Liver (tissue), 8 donors: ENCODE measurements at regions not wholly inside any gene's neighbourhood (a gene's known extent, or its start where the extent isn't known, plus 50 kb on each side); places are given as distances from the start of the nearest gene placed in this dataset.

Experiments used
- DNase-seq: peaks from one replicate; pipeline ENCODE4 v3.0.0-alpha.2; 2017; ENCODE audit warnings: low spot score
- H3K27ac ChIP-seq, 2 donors: one replicate each; pipeline ENCODE4 v1.7.0; 2013; ENCODE audit warnings: inconsistent platforms in 2 of 2, low read length in 2 of 2, control low read depth in 1 of 2, low read depth in 1 of 2, mild to moderate bottlenecking in 1 of 2
- H3K27me3 ChIP-seq, 4 donors: one replicate each; pipeline versions ENCODE4 v1.6.1 to v1.7.0; 2013; ENCODE audit warnings: low read length in 3 of 4, inconsistent platforms in 1 of 4, mild to moderate bottlenecking in 1 of 4, moderate library complexity in 1 of 4; ENCODE audit not compliant: control insufficient read depth in 4 of 4, insufficient read depth in 4 of 4
- H3K36me3 ChIP-seq, 4 donors: one replicate each; pipeline versions ENCODE4 v1.6.1 to v1.7.0; 2013; ENCODE audit warnings: low read length in 3 of 4, mild to moderate bottlenecking in 3 of 4, low read depth in 1 of 4, moderate library complexity in 1 of 4; ENCODE audit not compliant: control insufficient read depth in 4 of 4, insufficient read depth in 3 of 4
- H3K4me1 ChIP-seq, 4 donors: one replicate each; pipeline versions ENCODE4 v1.6.1 to v1.7.0; 2013; ENCODE audit warnings: low read length in 3 of 4, mild to moderate bottlenecking in 3 of 4, moderate library complexity in 1 of 4; ENCODE audit not compliant: control insufficient read depth in 4 of 4, insufficient read depth in 4 of 4
- H3K4me3 ChIP-seq, 3 donors: one replicate each; pipeline versions ENCODE4 v1.6.1 to v1.7.0; 2013; ENCODE audit warnings: low read length in 3 of 3, control low read depth in 1 of 3, low read depth in 1 of 3, mild to moderate bottlenecking in 1 of 3
- H3K9ac ChIP-seq, 2 donors: one replicate each; pipeline ENCODE4 v1.7.0; 2013; ENCODE audit warnings: low read length in 2 of 2, mild to moderate bottlenecking in 2 of 2, moderate library complexity in 2 of 2, control low read depth in 1 of 2, low read depth in 1 of 2
- H3K9me3 ChIP-seq, 4 donors: one replicate each; pipeline versions ENCODE4 v1.6.1 to v1.7.0; 2013; ENCODE audit warnings: low read length in 3 of 4; ENCODE audit not compliant: control insufficient read depth in 4 of 4
- CTCF ChIP-seq: fragments of 150-350 bp; IDR thresholded peaks from 2 replicates; pipeline ENCODE4 v1.5.1; 2017; ENCODE audit warnings: improper control_type of control experiment, low read depth, low read length; ENCODE audit not compliant: missing input control
- EGR1 ChIP-seq, 2 donors: IDR thresholded peaks; 2 replicates each; pipeline ENCODE4 v1.6.1; 2016 to 2018; ENCODE audit warnings: antibody characterized with exemption in 2 of 2, low read depth in 2 of 2
- FOXA1 ChIP-seq: IDR thresholded peaks from 2 replicates; pipeline ENCODE4 v1.6.1; 2016; ENCODE audit warnings: antibody characterized with exemption
- FOXA2 ChIP-seq: IDR thresholded peaks from 2 replicates; pipeline ENCODE4 v1.6.1; 2016; ENCODE audit warnings: antibody characterized with exemption
- GABPA ChIP-seq, 2 donors: IDR thresholded peaks in 1 of 2; conservative IDR thresholded peaks in 1 of 2; 2 replicates each; pipeline ENCODE4 v1.6.1; 2016; ENCODE audit warnings: antibody characterized with exemption in 2 of 2, mild to moderate bottlenecking in 1 of 2, moderate library complexity in 1 of 2
- HNF4A ChIP-seq, 2 donors: conservative IDR thresholded peaks; 2 replicates each; pipeline ENCODE4 v1.6.1; 2016; ENCODE audit warnings: antibody characterized with exemption in 2 of 2, mild to moderate bottlenecking in 2 of 2
- HNF4G ChIP-seq: IDR thresholded peaks from 2 replicates; pipeline ENCODE4 v1.6.1; 2016; ENCODE audit warnings: antibody characterized with exemption
- JUND ChIP-seq, 2 donors: IDR thresholded peaks; 2 replicates each; pipeline ENCODE4 v1.6.1; 2016; ENCODE audit warnings: antibody characterized with exemption in 2 of 2
- NR2F2 ChIP-seq: IDR thresholded peaks from 2 replicates; pipeline ENCODE4 v1.6.1; 2016; ENCODE audit warnings: antibody characterized with exemption
- RAD21 ChIP-seq, 2 donors: IDR thresholded peaks; 2 replicates each; pipeline ENCODE4 v1.6.1; 2016; ENCODE audit warnings: antibody characterized with exemption in 2 of 2, mild to moderate bottlenecking in 2 of 2
- RXRA ChIP-seq, 2 donors: IDR thresholded peaks; 2 replicates each; pipeline ENCODE4 v1.6.1; 2017 to 2018; ENCODE audit warnings: antibody characterized with exemption in 2 of 2, mild to moderate bottlenecking in 1 of 2
- TAF1 ChIP-seq: conservative IDR thresholded peaks from 2 replicates; pipeline ENCODE4 v1.6.1; 2016; ENCODE audit warnings: antibody characterized with exemption, mild to moderate bottlenecking
- WGBS: extraction: QIAGEN DNeasy Blood & Tissue Kit; methylation state at CpG from one replicate; pipeline ENCODE4 v1.1.7; 2013; 5-methylcytosine and 5-hydroxymethylcytosine counted together
- TF ChIP-seq, protein P1 (sequence below): IDR thresholded peaks from 2 replicates; pipeline ENCODE4 v1.6.1; 2016; ENCODE audit warnings: antibody characterized with exemption
- TF ChIP-seq, protein P2 (sequence below): IDR thresholded peaks from 2 replicates; pipeline ENCODE4 v1.6.1; 2016; ENCODE audit warnings: antibody characterized with exemption
- TF ChIP-seq, protein P3 (sequence below): IDR thresholded peaks from 2 replicates; pipeline ENCODE4 v1.6.1; 2016; ENCODE audit warnings: antibody characterized with exemption, mild to moderate bottlenecking
- donor health status: healthy.
- donor health status: healthy.
- donor health status: healthy.
- donor health status: healthy.
- donor health status: healthy.

- WGBS, result 83% methylated on average over 1 of the region's 1 CpG
- H3K9ac ChIP-seq, result no peak overlapping the region
- no peaks in the 10 kb centered on the region for H3K27me3 ChIP-seq
- TF ChIP-seq, protein P1, sequence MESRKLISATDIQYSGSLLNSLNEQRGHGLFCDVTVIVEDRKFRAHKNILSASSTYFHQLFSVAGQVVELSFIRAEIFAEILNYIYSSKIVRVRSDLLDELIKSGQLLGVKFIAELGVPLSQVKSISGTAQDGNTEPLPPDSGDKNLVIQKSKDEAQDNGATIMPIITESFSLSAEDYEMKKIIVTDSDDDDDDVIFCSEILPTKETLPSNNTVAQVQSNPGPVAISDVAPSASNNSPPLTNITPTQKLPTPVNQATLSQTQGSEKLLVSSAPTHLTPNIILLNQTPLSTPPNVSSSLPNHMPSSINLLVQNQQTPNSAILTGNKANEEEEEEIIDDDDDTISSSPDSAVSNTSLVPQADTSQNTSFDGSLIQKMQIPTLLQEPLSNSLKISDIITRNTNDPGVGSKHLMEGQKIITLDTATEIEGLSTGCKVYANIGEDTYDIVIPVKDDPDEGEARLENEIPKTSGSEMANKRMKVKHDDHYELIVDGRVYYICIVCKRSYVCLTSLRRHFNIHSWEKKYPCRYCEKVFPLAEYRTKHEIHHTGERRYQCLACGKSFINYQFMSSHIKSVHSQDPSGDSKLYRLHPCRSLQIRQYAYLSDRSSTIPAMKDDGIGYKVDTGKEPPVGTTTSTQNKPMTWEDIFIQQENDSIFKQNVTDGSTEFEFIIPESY, result no peak
- no peaks in the 10 kb centered on the region for H3K9me3 ChIP-seq
- H3K27ac ChIP-seq, result no peak overlapping the region
- no peaks in the 10 kb centered on the region for H3K4me1 ChIP-seq
- H3K4me3 ChIP-seq, result no peak overlapping the region
- no peaks in the 10 kb centered on the region for H3K36me3 ChIP-seq
- no peak for DNase-seq
These were observed 1021.9 kb downstream of the LRFN5 start for GRCh38 chr14:42628602-42629001.

- H3K9ac ChIP-seq, result no peak overlapping the region
- no peak overlapping the region for H3K4me3 ChIP-seq
- no peaks in the 10 kb centered on the region for H3K27me3 ChIP-seq
- H3K4me1 ChIP-seq, result no peaks in the 10 kb centered on the region
- TF ChIP-seq RXRA (IDR thresholded peaks at IDR 0.05) (no peak), HNF4A (conservative IDR thresholded peaks at IDR 0.05) (no peak), CTCF (no peak), RAD21 (IDR thresholded peaks at IDR 0.05) (no peak), FOXA1 (no peak), FOXA2 (no peak), TAF1 (no peak)
- TF ChIP-seq, protein P2, sequence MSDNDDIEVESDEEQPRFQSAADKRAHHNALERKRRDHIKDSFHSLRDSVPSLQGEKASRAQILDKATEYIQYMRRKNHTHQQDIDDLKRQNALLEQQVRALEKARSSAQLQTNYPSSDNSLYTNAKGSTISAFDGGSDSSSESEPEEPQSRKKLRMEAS, result no peak
- H3K27ac ChIP-seq, result no peak overlapping the region
- H3K9me3 ChIP-seq, result no peaks in the 10 kb centered on the region
- H3K36me3 ChIP-seq, result no peaks in the 10 kb centered on the region
- no peak for DNase-seq
These were observed 1020.3 kb downstream of the LRFN5 start for GRCh38 chr14:42626986-42627385.

DNA sequence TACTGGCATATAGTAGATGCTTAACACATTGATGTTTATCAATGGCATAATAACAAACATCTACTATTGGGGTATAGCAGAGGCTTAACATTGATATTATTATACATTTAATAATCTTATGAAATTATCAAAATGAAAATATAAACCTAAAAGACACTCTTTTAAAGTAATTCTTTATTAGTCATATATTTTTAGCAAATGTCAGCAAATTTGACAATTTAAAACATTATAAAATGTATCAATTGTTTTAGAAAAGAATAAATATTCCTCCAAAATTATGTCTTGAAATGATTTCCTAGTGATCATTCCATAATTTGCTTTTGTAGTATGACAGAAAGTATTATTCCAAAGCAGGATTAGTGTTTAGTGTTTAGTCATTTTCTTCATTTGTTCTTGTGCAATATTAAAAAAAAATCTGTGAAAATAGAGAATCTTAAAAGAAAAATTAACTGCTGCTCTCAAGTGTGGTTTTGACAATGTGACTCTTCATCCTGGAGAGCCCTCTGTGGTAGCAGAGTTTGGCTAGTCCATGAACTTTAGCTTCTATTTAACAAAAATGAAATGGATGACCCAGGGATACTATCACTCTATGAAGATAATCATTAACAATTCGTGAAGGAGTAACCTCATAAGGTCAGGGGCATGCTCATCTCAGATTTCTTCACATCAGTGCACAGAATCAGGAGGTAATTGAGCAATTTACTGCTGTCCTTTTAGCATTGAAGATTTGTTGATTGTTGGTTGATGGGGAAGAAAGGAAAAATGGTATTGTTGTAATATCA lies 1018.5 kb downstream of the LRFN5 start:
- Histone ChIP-seq H3K9me3 (no peaks in the 10 kb centered on the region), H3K27ac (no peak overlapping the region), H3K36me3 (no peaks in the 10 kb centered on the region), H3K9ac (no peak overlapping the region), H3K27me3 (no peaks in the 10 kb centered on the region), H3K4me3 (no peak overlapping the region), H3K4me1 (no peaks in the 10 kb centered on the region)
- WGBS, result 12% methylated on average over 1 of the region's 1 CpG
- no peak for DNase-seq
- TF ChIP-seq EGR1 (IDR thresholded peaks at IDR 0.05; ENCODE audit: low read depth in 2 of 2), result no peak
- no peak for TF ChIP-seq HNF4G
- TF ChIP-seq, protein P1, result no peak
- TF ChIP-seq FOXA1, result no peak
- no peak for TF ChIP-seq NR2F2
- no peak for TF ChIP-seq FOXA2
- no peak for TF ChIP-seq GABPA (IDR thresholded peaks at IDR 0.05 in 1 of 2, conservative IDR thresholded peaks at IDR 0.05 in 1 of 2)
- peak in 1 of 2 donors; percentile 48 for TF ChIP-seq RAD21 (IDR thresholded peaks at IDR 0.05)
- peak in 1 of 2 donors; percentile 27 for TF ChIP-seq JUND (IDR thresholded peaks at IDR 0.05)
- TF ChIP-seq, protein P3, sequence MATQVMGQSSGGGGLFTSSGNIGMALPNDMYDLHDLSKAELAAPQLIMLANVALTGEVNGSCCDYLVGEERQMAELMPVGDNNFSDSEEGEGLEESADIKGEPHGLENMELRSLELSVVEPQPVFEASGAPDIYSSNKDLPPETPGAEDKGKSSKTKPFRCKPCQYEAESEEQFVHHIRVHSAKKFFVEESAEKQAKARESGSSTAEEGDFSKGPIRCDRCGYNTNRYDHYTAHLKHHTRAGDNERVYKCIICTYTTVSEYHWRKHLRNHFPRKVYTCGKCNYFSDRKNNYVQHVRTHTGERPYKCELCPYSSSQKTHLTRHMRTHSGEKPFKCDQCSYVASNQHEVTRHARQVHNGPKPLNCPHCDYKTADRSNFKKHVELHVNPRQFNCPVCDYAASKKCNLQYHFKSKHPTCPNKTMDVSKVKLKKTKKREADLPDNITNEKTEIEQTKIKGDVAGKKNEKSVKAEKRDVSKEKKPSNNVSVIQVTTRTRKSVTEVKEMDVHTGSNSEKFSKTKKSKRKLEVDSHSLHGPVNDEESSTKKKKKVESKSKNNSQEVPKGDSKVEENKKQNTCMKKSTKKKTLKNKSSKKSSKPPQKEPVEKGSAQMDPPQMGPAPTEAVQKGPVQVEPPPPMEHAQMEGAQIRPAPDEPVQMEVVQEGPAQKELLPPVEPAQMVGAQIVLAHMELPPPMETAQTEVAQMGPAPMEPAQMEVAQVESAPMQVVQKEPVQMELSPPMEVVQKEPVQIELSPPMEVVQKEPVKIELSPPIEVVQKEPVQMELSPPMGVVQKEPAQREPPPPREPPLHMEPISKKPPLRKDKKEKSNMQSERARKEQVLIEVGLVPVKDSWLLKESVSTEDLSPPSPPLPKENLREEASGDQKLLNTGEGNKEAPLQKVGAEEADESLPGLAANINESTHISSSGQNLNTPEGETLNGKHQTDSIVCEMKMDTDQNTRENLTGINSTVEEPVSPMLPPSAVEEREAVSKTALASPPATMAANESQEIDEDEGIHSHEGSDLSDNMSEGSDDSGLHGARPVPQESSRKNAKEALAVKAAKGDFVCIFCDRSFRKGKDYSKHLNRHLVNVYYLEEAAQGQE, result no peak
